Pancreas (tissue), 10 donors: ENCODE measurements at regions not wholly inside any gene's neighbourhood (a gene's known extent, or its start where the extent isn't known, plus 50 kb on each side); places are given as distances from the start of the nearest gene placed in this dataset.

Experiments used
- ATAC-seq, 4 donors: fragments of 200-7000 bp; cut with Tn5 transposase; one replicate each; pipeline versions ENCODE4 v1.8.0 to v1.9.1; 2020; ENCODE audit warnings: mild to moderate bottlenecking in 4 of 4, moderate library complexity in 4 of 4
- DNase-seq, 6 donors: peaks; one replicate each; pipeline ENCODE4 v3.0.0-alpha.2; 2020
- FAIRE-seq: peaks from 2 replicates; lab custom pipeline; 2012; peaks lifted over from hg19 to GRCh38; lab: Jason Lieb, UNC
- H3K27ac ChIP-seq, 4 donors: fragments of 200-600 bp; sonication (generic); 1 replicate in 3 of 4; 2 replicates in 1 of 4; pipeline versions ENCODE4 v1.5.0 to v1.8.0; 2020
- H3K27me3 ChIP-seq, 4 donors: fragments of 200-600 bp; one replicate each; pipeline ENCODE4 v1.8.0; 2021
- H3K36me3 ChIP-seq, 3 donors: fragments of 200-600 bp; sonication (generic) in 1 of 3; one replicate each; pipeline versions ENCODE4 v1.5.0 to v1.8.0; 2020 to 2021
- H3K4me1 ChIP-seq, 3 donors: fragments of 200-600 bp; one replicate each; pipeline ENCODE4 v1.8.0; 2021
- H3K4me3 ChIP-seq, 4 donors: fragments of 200-600 bp; sonication (generic) in 2 of 4; one replicate each; pipeline versions ENCODE4 v1.5.0 to v1.8.0; 2020 to 2021
- H3K9me3 ChIP-seq, 4 donors: fragments of 200-600 bp; one replicate each; pipeline ENCODE4 v1.8.0; 2021
- CTCF ChIP-seq, 4 donors: fragments of 200-600 bp; sonication (generic) in 3 of 4; IDR thresholded peaks; one replicate each; pipeline versions ENCODE4 v1.5.0 to v1.8.0; 2021; ENCODE audit warnings: antibody characterized with exemption in 4 of 4
- WGBS, 2 donors: extraction: QIAGEN DNeasy Blood & Tissue Kit; methylation state at CpG; one replicate each; pipeline ENCODE4 v1.1.7; 2013; 5-methylcytosine and 5-hydroxymethylcytosine counted together
- intact Hi-C, 3 donors: fragments of 100-400 bp; cut with DNase I; formaldehyde crosslinking; loops; one replicate each; pipeline versions ENCODE4 v1.11.1 to v1.14.2; 2022
- donor health status: healthy with polysubstance abuse.
- donor health status: DM: no; HTN: no; CAD: no; lungs with moderate emphysema.
- donor health status: DM: no; HTN: no; CAD: no.
- donor health status: control.
- donor health status: control.
- donor health status: Bipolar disorder and iron deficiency.
- donor health status: DM: yes; HTN: yes; CAD: no.
- donor health status: DM: no; HTN: no; CAD: no.
- donor health status: DM: no; HTN: no; CAD: no.
- donor health status: DM: yes; HTN: yes; CAD: no.

- intact Hi-C loops: no loop called here
- DNase-seq (no peak), ATAC-seq (no peak), FAIRE-seq (peak; percentile 77)
- Histone ChIP-seq H3K9me3 (no peaks in the 10 kb centered on the region), H3K36me3 (no peaks in the 10 kb centered on the region), H3K4me3 (no peak overlapping the region), H3K27me3 (no peaks in the 10 kb centered on the region), H3K27ac (no peak overlapping the region), H3K4me1 (no peaks in the 10 kb centered on the region)
- TF ChIP-seq CTCF (IDR thresholded peaks at IDR 0.05): no peak
- 68 to 85% methylated on average over 4 of the region's 4 CpGs for WGBS, 2 donors
Observed at GRCh38 chr13:73842626-73843025, 291.6 kb downstream of the KLF12 start.

DNA sequence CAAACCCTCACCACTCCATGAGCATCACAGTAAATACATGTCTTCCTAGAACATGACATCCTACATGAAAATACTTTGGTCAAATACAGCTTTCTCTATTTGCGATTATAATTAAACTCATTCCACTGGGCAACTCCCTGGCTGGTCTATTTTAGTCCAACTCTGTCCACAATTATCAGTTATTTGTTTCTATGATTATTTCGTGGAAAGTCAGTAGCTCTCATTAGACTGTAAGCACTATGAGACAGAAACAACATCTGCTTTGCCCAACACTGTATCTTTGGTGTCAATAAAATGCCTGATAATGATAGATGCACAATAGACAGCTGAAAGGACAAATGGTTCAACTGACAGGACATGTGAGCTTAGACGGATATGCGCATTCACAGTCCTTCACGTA lies 292.0 kb downstream of the KLF12 start:
- TF ChIP-seq CTCF (IDR thresholded peaks at IDR 0.05): no peak
- H3K4me3 ChIP-seq: no peak overlapping the region
- no peaks in the 10 kb centered on the region for H3K27me3 ChIP-seq
- intact Hi-C loops: no loop called here
- 78 to 83% methylated on average over 5 of the region's 5 CpGs for WGBS, 2 donors
- no peak overlapping the region for H3K27ac ChIP-seq
- H3K36me3 ChIP-seq: no peaks in the 10 kb centered on the region
- H3K9me3 ChIP-seq: no peaks in the 10 kb centered on the region
- DNase-seq: no peak
- FAIRE-seq: no peak
- no peaks in the 10 kb centered on the region for H3K4me1 ChIP-seq
- ATAC-seq: no peak

DNA sequence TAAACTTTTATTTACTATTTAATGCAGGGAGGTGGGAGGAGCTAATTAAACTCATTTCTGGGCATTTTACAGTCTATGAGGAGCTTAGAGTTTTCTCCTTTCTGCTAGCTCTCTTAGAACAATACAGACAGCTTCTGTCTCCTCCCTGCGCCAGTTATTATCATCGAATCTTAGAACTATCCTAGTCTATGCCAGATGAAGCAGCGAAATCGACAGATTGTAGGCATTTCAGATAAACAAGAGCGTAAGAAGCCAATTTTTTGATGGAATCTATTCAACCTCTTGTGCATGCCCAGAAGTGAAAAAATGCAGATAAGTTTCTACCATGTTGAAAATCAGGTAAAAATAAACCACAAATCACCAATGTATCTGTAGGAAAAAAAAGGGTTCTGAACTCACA lies 297.1 kb downstream of the KLF12 start:
- H3K27ac ChIP-seq: no peak overlapping the region
- no peaks in the 10 kb centered on the region for H3K4me1 ChIP-seq
- no peak for FAIRE-seq
- intact Hi-C loops: loop anchor here in 1 of 3 donors (10.0 kb wide), 1 partner anchor 448 kb away; no protein-coding TSS in a partner anchor
- ATAC-seq: no peak
- no peak for DNase-seq
- no peaks in the 10 kb centered on the region for H3K36me3 ChIP-seq
- no peaks in the 10 kb centered on the region for H3K9me3 ChIP-seq
- no peak overlapping the region for H3K4me3 ChIP-seq
- no peaks in the 10 kb centered on the region for H3K27me3 ChIP-seq
- WGBS, 2 donors: 60 to 75% methylated on average over 5 of the region's 5 CpGs
- no peak for TF ChIP-seq CTCF (IDR thresholded peaks at IDR 0.05)

DNA sequence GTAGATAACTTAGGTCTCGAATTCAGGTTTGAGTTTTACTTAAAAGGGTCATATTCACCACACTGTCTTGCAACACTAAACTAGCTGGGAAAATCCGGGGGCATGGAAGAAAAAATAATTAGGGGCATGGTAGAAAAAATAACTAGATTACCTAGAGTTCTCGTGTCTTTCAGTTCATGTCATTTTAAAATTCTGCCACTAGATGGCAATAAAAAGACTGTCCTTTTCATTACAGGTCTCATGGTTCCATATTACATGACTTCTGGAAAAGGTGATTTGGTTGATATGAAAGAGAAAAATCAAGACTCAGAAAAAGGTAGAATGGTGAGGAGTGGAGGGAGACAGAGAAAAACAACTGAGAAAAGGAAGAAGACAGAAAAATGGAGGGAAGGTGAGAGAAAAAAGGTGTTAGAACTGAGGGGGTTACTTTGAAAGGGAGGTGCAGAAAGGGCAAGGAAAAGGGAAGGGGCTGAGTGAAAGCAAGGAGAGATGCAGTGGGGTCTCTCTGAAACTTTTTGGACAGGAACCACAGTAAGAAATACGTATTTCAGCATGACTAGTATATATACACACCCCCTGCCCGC lies 299.0 kb downstream of the KLF12 start:
- H3K4me1 ChIP-seq: no peaks in the 10 kb centered on the region
- 28 to 31% methylated on average over 5 of the region's 5 CpGs for WGBS, 2 donors
- no peak overlapping the region for H3K4me3 ChIP-seq
- H3K27ac ChIP-seq: no peak overlapping the region
- TF ChIP-seq CTCF (IDR thresholded peaks at IDR 0.05): peak; percentile 45 to 77 (median 61)
- H3K36me3 ChIP-seq: no peaks in the 10 kb centered on the region
- intact Hi-C loops: loop anchor here in 1 of 3 donors (10.0 kb wide), 1 partner anchor 450 kb away; no protein-coding TSS in a partner anchor
- ATAC-seq (peak in 3 of 4 donors; percentile 67 to 69 (median 69)), FAIRE-seq (peak; percentile 65), DNase-seq (no peak)
- no peaks in the 10 kb centered on the region for H3K27me3 ChIP-seq
- no peaks in the 10 kb centered on the region for H3K9me3 ChIP-seq

DNA sequence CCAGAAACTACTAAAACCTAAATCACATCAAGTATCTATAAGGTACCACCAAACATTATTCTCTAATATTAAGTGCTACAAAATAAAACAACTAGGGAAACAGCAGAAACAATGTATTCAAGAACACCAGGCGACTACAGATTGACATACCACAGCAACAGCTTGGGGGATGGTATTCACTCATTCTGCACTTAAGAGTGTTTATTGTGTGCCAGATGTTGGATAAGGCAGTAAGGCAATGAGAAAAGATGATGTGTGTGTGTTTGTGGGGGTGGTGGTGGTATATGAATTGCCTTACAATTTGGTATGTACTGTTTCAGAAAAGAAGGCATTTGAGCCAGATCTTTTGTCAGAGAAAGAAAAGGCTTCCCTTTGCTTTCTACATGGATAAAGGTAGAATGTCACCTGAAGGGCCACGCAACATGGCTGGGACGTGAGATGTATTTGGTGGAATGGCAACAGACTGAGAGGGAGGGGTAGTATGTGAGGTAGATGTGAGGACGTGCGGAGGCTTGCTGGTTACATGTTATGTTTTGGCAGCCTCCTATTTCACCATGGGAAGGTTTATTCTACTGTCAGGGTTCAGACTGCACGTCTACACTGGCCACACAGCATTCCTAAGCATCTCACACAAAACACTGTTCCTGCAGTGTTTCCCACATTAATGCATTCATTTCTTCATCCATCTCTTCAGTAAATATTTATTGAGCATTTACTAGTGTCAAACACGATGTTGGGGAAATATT lies 300.7 kb downstream of the KLF12 start:
- TF ChIP-seq CTCF (IDR thresholded peaks at IDR 0.05): no peak
- ATAC-seq (no peak), DNase-seq (no peak), FAIRE-seq (no peak)
- Histone ChIP-seq H3K27ac (no peak overlapping the region), H3K4me1 (no peaks in the 10 kb centered on the region), H3K9me3 (no peaks in the 10 kb centered on the region), H3K27me3 (no peaks in the 10 kb centered on the region), H3K4me3 (no peak overlapping the region), H3K36me3 (no peaks in the 10 kb centered on the region)
- intact Hi-C loops: loop anchor here in 1 of 3 donors (10.0 kb wide), 1 partner anchor 451 kb away; no protein-coding TSS in a partner anchor
- WGBS, 2 donors: 59 to 64% methylated on average over 7 of the region's 7 CpGs
